ENCODE measurements at regions not wholly inside any gene's neighbourhood (a gene's known extent, or its start where the extent isn't known, plus 50 kb on each side); places are given as distances from the start of the nearest gene placed in this dataset.
"Not testable (repeated sequence)": the region's sequence is repeated elsewhere in the genome, so short reads cannot be mapped to it uniquely, and the experiment has no call there.

DNA sequence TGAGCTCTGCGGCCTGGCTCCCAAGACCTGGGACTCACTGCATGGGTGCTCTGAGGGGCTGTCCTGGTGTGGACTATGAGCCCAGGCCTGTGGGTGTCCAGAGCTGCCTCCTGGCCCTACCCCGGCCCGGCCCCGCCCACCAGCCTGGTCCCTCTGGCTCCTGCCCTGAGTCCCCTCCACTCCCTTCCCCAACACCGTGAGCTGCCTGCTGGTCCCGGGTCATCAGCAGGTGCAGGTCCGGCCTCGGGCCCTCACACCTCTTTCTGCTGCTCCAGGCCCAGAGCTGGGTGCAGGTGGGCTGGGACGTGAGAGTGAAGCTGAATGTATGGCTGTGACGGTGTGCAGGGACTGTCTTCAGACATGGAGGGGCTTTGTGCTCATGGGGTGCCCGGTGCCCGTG is 193.7 kb downstream of the TMEM121 start:
- not testable (repeated sequence) for DNase-seq (ENCODE audit: low read depth)

GRCh38 chr14:105720852-105721601 is 194.6 kb downstream of the TMEM121 start:
- not testable (repeated sequence) for H3K4me3 ChIP-seq (ENCODE audit: low read depth, low read length); DNase-seq (ENCODE audit: low read depth)

More for the DNA sequence above, 193.7 kb downstream of the TMEM121 start:
- H3K4me3 ChIP-seq (ENCODE audit: low read depth, low read length): not testable (repeated sequence)

GRCh38 chr14:105721602-105721970 is 195.2 kb downstream of the TMEM121 start:
- not testable (repeated sequence) for DNase-seq (ENCODE audit: low read depth); H3K4me3 ChIP-seq (ENCODE audit: low read depth, low read length)

GRCh38 chr14:105721996-105722709 is 195.8 kb downstream of the TMEM121 start:
- DNase-seq (ENCODE audit: low read depth): not testable (repeated sequence)

DNA sequence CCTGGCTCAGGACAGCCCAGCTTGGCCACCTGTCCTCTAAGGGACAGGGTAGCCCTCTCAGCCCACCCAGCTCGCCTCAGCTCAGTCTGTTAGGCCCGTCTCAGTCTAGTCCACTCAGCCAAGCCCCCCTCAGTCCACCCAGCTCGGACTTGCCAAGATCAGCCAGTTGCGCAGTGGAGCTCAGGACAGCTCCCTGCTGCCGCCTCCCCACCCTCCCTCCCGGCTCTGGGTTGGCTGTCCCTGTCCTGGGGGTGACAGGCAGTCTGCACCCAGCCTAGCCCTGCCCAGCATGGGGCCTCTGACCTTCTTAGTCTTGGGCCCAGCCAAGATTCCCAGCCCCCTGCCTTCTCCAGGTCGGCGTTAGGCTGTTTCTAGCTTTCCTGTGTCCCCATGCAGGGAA is 196.9 kb downstream of the TMEM121 start:
- DNase-seq (ENCODE audit: low read depth); H3K4me3 ChIP-seq (ENCODE audit: low read depth, low read length): not testable (repeated sequence)

More at GRCh38 chr14:105721996-105722709, 195.8 kb downstream of the TMEM121 start:
- not testable (repeated sequence) for H3K4me3 ChIP-seq (ENCODE audit: low read depth, low read length)

GRCh38 chr14:105723776-105724175 is 197.4 kb downstream of the TMEM121 start:
- DNase-seq (ENCODE audit: low read depth); H3K4me3 ChIP-seq (ENCODE audit: low read depth, low read length): not testable (repeated sequence)

- not testable (repeated sequence) for H3K4me3 ChIP-seq (ENCODE audit: low read depth, low read length); DNase-seq (ENCODE audit: low read depth)
These were observed 203.5 kb downstream of the TMEM121 start for GRCh38 chr14:105729825-105730368.

GRCh38 chr14:105730731-105731130 is 204.3 kb downstream of the TMEM121 start:
- not testable (repeated sequence) for DNase-seq (ENCODE audit: low read depth); H3K4me3 ChIP-seq (ENCODE audit: low read depth, low read length)

- H3K4me3 ChIP-seq (ENCODE audit: low read depth, low read length); DNase-seq (ENCODE audit: low read depth): not testable (repeated sequence)
These were observed 205.0 kb downstream of the TMEM121 start for GRCh38 chr14:105731221-105731985.

DNA sequence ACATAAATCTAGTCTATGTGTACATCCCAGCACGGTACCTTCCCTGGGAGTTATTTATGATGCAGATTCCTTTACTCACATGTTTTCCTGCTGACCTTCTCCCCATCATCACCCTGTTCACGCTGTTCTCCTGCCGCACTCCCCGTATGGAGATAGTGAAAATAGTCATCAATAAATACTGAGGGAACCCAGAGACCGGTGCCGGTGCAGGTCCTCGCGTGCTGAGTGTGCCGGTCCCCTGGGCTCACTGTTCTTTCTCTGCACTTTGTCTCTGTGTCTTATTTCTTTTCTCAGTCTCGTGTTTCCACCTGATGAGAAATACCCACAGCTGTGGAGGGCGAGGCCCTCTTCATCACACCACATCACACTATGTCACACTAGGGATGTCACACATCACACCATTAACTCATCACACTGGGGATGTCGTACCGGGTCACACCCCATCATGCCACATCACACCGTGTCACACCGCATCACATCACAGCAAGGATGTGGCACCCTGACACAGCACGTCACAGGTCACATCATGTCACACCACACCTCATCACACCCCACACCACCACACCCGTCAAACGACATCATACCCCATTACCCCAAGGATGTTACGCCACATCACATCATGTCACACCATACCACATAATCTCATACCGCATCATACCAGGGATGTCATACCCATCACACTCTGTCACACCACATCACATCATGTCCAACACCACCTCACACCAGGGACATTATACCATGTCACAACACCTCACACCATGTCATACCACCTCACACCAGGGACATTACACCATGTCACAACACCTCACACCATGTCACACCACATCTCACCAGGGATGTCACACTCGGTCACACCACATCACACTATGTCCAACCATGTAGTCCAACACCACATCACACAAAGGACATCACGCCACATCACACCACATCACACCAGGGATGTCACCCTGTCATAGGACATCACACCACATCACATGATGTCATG is 207.0 kb downstream of the TMEM121 start:
- TF ChIP-seq POLR2A (IDR thresholded peaks at IDR 0.05; ENCODE audit: extremely low read depth, insufficient read length): no peak
- TF ChIP-seq MAX (IDR thresholded peaks at IDR 0.05; ENCODE audit: low read depth, low read length): no peak
- TF ChIP-seq CTCF (IDR thresholded peaks at IDR 0.05; ENCODE audit: low read depth, low read length): no peak
- no peak for TF ChIP-seq MYC (IDR thresholded peaks at IDR 0.05; ENCODE audit: low read depth, low read length)
- no peak overlapping the region for H3K4me3 ChIP-seq (ENCODE audit: low read depth, low read length)
- no peak for DNase-seq (ENCODE audit: low read depth)

- not testable (repeated sequence) for H3K4me3 ChIP-seq (ENCODE audit: low read depth, low read length); DNase-seq (ENCODE audit: low read depth)
These were observed 207.9 kb downstream of the TMEM121 start for GRCh38 chr14:105734241-105734640.

DNA sequence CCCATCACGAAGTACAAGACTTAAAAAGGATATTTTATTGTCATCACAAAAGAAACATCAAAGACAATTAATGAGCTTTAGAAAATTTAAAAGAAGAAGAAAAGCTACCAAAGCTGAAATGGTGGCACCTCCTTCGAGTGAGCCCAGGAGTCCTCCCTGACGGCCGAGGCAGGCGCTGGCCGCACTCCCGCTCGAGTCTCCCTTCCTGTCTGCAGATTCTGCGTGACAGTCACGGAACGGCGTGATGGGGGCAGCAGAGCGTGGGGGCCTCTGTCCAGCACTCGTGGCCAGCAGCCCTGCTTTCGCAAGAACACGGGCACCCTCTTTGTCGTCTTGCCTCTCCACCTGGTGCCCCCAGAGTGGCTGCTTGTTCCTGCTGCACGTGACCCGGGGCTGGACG is 209.9 kb downstream of the TMEM121 start:
- H3K4me3 ChIP-seq (ENCODE audit: low read depth, low read length); DNase-seq (ENCODE audit: low read depth): not testable (repeated sequence)

Data from NB4 (cell line).